GM23338 (cell line): ENCODE measurements at regions not wholly inside any gene's neighbourhood (a gene's known extent, or its start where the extent isn't known, plus 50 kb on each side); places are given as distances from the start of the nearest gene placed in this dataset.

Experiments used
- ATAC-seq: fragments of 200-7000 bp; cut with Tn5 transposase; 3 replicates; pipeline ENCODE4 v1.9.1; 2020
- DNase-seq: peaks from one replicate; pipeline ENCODE4 v3.0.0-alpha.2; 2015; ENCODE audit warnings: low spot score
- H2AFZ ChIP-seq: fragments of 200-600 bp; sonication (generic); 2 replicates; pipeline ENCODE4 v1.8.0; 2016; ENCODE audit warnings: antibody characterized with exemption, mild to moderate bottlenecking, moderate library complexity
- H3F3A ChIP-seq: fragments of 200-600 bp; sonication (generic); replicated peaks from 2 replicates; pipeline ENCODE4 v1.8.0; 2017; ENCODE audit warnings: antibody characterized with exemption, mixed run types, low read depth
- H3K27ac ChIP-seq: fragments of 200-600 bp; sonication (generic); 2 replicates; pipeline ENCODE4 v1.6.1; 2016; ENCODE audit warnings: low read depth
- H3K27me3 ChIP-seq: fragments of 200-600 bp; sonication (generic); 2 replicates; pipeline ENCODE4 v1.8.0; 2016; ENCODE audit warnings: mild to moderate bottlenecking, mixed run types, moderate library complexity; ENCODE audit not compliant: insufficient read depth
- H3K36me3 ChIP-seq: fragments of 200-600 bp; sonication (generic); 2 replicates; pipeline ENCODE4 v1.8.0; 2016; ENCODE audit warnings: mild to moderate bottlenecking; ENCODE audit not compliant: insufficient read depth
- H3K4me1 ChIP-seq: fragments of 200-600 bp; sonication (generic); 2 replicates; pipeline ENCODE4 v1.8.0; 2016; ENCODE audit warnings: mild to moderate bottlenecking, moderate library complexity; ENCODE audit not compliant: insufficient read depth
- H3K4me2 ChIP-seq: fragments of 200-600 bp; sonication (generic); 2 replicates; pipeline ENCODE4 v1.7.1; 2017; ENCODE audit warnings: mixed run types
- H3K4me3 ChIP-seq: fragments of 200-600 bp; sonication (generic); 2 replicates; pipeline ENCODE4 v1.6.1; 2016; ENCODE audit warnings: mixed run types
- H3K79me2 ChIP-seq: fragments of 200-600 bp; sonication (generic); replicated peaks from 2 replicates; pipeline ENCODE4 v1.8.0; 2017; ENCODE audit warnings: mild to moderate bottlenecking; ENCODE audit not compliant: insufficient read depth
- H3K9me2 ChIP-seq: fragments of 200-600 bp; sonication (generic); 2 replicates; pipeline ENCODE4 v1.8.0; 2017; ENCODE audit not compliant: insufficient read depth
- H4K20me1 ChIP-seq: fragments of 200-600 bp; sonication (generic); replicated peaks from 2 replicates; pipeline ENCODE4 v1.8.0; 2017; ENCODE audit warnings: mild to moderate bottlenecking; ENCODE audit not compliant: insufficient read depth
- H3K27ac Mint-ChIP-seq: 2 replicates; pipeline ENCODE4 v1.8.0; 2020; ENCODE audit warnings: inconsistent platforms, mild to moderate bottlenecking, moderate library complexity, mixed read lengths
- H3K27me3 Mint-ChIP-seq: 3 replicates; pipeline ENCODE4 v1.8.0; 2022; ENCODE audit warnings: low read depth, mild to moderate bottlenecking, moderate library complexity, mixed read lengths, inconsistent platforms; ENCODE audit not compliant: insufficient read depth, poor library complexity
- H3K36me3 Mint-ChIP-seq: 3 replicates; pipeline ENCODE4 v1.8.0; 2021; ENCODE audit warnings: low read depth, mild to moderate bottlenecking, inconsistent platforms, moderate library complexity, mixed read lengths
- H3K4me1 Mint-ChIP-seq: 3 replicates; pipeline ENCODE4 v1.8.0; 2020; ENCODE audit warnings: mild to moderate bottlenecking, inconsistent platforms, mixed read lengths
- H3K4me3 Mint-ChIP-seq: 3 replicates; pipeline ENCODE4 v1.8.0; 2021; ENCODE audit warnings: moderate library complexity, mild to moderate bottlenecking, inconsistent platforms, mixed read lengths
- H3K9me3 Mint-ChIP-seq: 3 replicates; pipeline ENCODE4 v1.8.0; 2020; ENCODE audit warnings: moderate library complexity, mild to moderate bottlenecking, inconsistent platforms, mixed read lengths
- CREB1 ChIP-seq: fragments of 250-450 bp; sonication (Bioruptor Pico); IDR thresholded peaks from 2 replicates; pipeline ENCODE4 v1.5.0; 2020; ENCODE audit warnings: low read depth, mild to moderate bottlenecking, moderate library complexity
- EZH2phosphoT487 ChIP-seq: fragments of 200-600 bp; sonication (generic); IDR thresholded peaks from one replicate; pipeline ENCODE4 v1.8.1; 2018; ENCODE audit warnings: antibody characterized with exemption; ENCODE audit not compliant: unreplicated experiment
- POLR2AphosphoS5 ChIP-seq: IDR thresholded peaks from 2 replicates; pipeline ENCODE4 v1.6.1; 2016; ENCODE audit warnings: antibody characterized with exemption, low read depth
- ZNF114 ChIP-seq: fragments of 250-450 bp; sonication (Bioruptor Pico); IDR thresholded peaks from 2 replicates; pipeline ENCODE4 v1.5.0; 2020; ENCODE audit warnings: mild to moderate bottlenecking, moderate library complexity
- ZNF331 ChIP-seq: fragments of 250-450 bp; sonication (Bioruptor Pico); IDR thresholded peaks from 2 replicates; pipeline ENCODE4 v1.5.0; 2020; ENCODE audit warnings: low read depth, mild to moderate bottlenecking, moderate library complexity
- TF ChIP-seq, protein P1 (sequence below): IDR thresholded peaks from one replicate; pipeline ENCODE4 v1.6.1; 2018; ENCODE audit warnings: antibody characterized with exemption; ENCODE audit not compliant: unreplicated experiment
- TF ChIP-seq, protein P2 (sequence below): fragments of 250-450 bp; sonication (Bioruptor Pico); IDR thresholded peaks from 2 replicates; pipeline ENCODE4 v1.5.0; 2020; ENCODE audit warnings: mild to moderate bottlenecking, moderate library complexity
- TF ChIP-seq, protein P3 (sequence below): IDR thresholded peaks from 2 replicates; pipeline ENCODE4 v1.6.1; 2016; ENCODE audit warnings: antibody characterized with exemption

- Histone ChIP-seq H3K79me2 (no peaks in the 10 kb centered on the region), H3K4me1 (no peaks in the 10 kb centered on the region), H3K4me2 (no peak overlapping the region), H2AFZ (no peak overlapping the region), H3K27ac (no peak overlapping the region), H3K4me3 (no peak overlapping the region), H3K36me3 (no peaks in the 10 kb centered on the region), H3F3A (no peaks in the 10 kb centered on the region), H3K27me3 (no peaks in the 10 kb centered on the region), H4K20me1 (no peaks in the 10 kb centered on the region), H3K9me2 (peaks cover 5% of the 10 kb centered on the region; the same call in 1 of the 2 replicates)
- H3K4me3 Mint-ChIP-seq = no peak overlapping the region
- ATAC-seq = no peak
- peaks cover 25% of the 10 kb centered on the region for H3K9me3 Mint-ChIP-seq
- no peak overlapping the region for H3K27ac Mint-ChIP-seq
- no peak for DNase-seq
- TF ChIP-seq CREB1 (CRISPR knock-in tag) (no peak), POLR2AphosphoS5 (no peak), EZH2phosphoT487 (no peak), ZNF331 (CRISPR knock-in tag) (no peak), ZNF114 (CRISPR knock-in tag) (no peak)
- TF ChIP-seq, protein P1, sequence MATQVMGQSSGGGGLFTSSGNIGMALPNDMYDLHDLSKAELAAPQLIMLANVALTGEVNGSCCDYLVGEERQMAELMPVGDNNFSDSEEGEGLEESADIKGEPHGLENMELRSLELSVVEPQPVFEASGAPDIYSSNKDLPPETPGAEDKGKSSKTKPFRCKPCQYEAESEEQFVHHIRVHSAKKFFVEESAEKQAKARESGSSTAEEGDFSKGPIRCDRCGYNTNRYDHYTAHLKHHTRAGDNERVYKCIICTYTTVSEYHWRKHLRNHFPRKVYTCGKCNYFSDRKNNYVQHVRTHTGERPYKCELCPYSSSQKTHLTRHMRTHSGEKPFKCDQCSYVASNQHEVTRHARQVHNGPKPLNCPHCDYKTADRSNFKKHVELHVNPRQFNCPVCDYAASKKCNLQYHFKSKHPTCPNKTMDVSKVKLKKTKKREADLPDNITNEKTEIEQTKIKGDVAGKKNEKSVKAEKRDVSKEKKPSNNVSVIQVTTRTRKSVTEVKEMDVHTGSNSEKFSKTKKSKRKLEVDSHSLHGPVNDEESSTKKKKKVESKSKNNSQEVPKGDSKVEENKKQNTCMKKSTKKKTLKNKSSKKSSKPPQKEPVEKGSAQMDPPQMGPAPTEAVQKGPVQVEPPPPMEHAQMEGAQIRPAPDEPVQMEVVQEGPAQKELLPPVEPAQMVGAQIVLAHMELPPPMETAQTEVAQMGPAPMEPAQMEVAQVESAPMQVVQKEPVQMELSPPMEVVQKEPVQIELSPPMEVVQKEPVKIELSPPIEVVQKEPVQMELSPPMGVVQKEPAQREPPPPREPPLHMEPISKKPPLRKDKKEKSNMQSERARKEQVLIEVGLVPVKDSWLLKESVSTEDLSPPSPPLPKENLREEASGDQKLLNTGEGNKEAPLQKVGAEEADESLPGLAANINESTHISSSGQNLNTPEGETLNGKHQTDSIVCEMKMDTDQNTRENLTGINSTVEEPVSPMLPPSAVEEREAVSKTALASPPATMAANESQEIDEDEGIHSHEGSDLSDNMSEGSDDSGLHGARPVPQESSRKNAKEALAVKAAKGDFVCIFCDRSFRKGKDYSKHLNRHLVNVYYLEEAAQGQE = no peak
- TF ChIP-seq, protein P2, sequence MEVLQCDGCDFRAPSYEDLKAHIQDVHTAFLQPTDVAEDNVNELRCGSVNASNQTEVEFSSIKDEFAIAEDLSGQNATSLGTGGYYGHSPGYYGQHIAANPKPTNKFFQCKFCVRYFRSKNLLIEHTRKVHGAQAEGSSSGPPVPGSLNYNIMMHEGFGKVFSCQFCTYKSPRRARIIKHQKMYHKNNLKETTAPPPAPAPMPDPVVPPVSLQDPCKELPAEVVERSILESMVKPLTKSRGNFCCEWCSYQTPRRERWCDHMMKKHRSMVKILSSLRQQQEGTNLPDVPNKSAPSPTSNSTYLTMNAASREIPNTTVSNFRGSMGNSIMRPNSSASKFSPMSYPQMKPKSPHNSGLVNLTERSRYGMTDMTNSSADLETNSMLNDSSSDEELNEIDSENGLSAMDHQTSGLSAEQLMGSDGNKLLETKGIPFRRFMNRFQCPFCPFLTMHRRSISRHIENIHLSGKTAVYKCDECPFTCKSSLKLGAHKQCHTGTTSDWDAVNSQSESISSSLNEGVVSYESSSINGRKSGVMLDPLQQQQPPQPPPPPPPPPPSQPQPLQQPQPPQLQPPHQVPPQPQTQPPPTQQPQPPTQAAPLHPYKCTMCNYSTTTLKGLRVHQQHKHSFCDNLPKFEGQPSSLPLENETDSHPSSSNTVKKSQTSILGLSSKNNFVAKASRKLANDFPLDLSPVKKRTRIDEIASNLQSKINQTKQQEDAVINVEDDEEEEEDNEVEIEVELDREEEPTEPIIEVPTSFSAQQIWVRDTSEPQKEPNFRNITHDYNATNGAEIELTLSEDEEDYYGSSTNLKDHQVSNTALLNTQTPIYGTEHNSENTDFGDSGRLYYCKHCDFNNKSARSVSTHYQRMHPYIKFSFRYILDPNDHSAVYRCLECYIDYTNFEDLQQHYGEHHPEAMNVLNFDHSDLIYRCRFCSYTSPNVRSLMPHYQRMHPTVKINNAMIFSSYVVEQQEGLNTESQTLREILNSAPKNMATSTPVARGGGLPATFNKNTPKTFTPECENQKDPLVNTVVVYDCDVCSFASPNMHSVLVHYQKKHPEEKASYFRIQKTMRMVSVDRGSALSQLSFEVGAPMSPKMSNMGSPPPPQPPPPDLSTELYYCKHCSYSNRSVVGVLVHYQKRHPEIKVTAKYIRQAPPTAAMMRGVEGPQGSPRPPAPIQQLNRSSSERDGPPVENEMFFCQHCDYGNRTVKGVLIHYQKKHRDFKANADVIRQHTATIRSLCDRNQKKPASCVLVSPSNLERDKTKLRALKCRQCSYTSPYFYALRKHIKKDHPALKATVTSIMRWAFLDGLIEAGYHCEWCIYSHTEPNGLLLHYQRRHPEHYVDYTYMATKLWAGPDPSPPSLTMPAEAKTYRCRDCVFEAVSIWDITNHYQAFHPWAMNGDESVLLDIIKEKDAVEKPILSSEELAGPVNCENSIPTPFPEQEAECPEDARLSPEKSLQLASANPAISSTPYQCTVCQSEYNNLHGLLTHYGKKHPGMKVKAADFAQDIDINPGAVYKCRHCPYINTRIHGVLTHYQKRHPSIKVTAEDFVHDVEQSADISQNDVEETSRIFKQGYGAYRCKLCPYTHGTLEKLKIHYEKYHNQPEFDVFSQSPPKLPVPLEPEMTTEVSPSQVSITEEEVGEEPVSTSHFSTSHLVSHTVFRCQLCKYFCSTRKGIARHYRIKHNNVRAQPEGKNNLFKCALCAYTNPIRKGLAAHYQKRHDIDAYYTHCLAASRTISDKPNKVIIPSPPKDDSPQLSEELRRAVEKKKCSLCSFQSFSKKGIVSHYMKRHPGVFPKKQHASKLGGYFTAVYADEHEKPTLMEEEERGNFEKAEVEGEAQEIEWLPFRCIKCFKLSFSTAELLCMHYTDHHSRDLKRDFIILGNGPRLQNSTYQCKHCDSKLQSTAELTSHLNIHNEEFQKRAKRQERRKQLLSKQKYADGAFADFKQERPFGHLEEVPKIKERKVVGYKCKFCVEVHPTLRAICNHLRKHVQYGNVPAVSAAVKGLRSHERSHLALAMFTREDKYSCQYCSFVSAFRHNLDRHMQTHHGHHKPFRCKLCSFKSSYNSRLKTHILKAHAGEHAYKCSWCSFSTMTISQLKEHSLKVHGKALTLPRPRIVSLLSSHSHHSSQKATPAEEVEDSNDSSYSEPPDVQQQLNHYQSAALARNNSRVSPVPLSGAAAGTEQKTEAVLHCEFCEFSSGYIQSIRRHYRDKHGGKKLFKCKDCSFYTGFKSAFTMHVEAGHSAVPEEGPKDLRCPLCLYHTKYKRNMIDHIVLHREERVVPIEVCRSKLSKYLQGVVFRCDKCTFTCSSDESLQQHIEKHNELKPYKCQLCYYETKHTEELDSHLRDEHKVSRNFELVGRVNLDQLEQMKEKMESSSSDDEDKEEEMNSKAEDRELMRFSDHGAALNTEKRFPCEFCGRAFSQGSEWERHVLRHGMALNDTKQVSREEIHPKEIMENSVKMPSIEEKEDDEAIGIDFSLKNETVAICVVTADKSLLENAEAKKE (CRISPR knock-in tag) = no peak
- TF ChIP-seq, protein P3, sequence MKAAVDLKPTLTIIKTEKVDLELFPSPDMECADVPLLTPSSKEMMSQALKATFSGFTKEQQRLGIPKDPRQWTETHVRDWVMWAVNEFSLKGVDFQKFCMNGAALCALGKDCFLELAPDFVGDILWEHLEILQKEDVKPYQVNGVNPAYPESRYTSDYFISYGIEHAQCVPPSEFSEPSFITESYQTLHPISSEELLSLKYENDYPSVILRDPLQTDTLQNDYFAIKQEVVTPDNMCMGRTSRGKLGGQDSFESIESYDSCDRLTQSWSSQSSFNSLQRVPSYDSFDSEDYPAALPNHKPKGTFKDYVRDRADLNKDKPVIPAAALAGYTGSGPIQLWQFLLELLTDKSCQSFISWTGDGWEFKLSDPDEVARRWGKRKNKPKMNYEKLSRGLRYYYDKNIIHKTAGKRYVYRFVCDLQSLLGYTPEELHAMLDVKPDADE = no peak
- H3K36me3 Mint-ChIP-seq = no peaks in the 10 kb centered on the region
- H3K4me1 Mint-ChIP-seq = no peaks in the 10 kb centered on the region
- peaks cover 3% of the 10 kb centered on the region for H3K27me3 Mint-ChIP-seq
Measured at GRCh38 chr4:149218672-149219071, 597.0 kb downstream of the IQCM start.
